NB4 (cell line): ENCODE measurements at regions not wholly inside any gene's neighbourhood (a gene's known extent, or its start where the extent isn't known, plus 50 kb on each side); places are given as distances from the start of the nearest gene placed in this dataset.

Experiments used
- DNase-seq: peaks from one replicate; pipeline ENCODE4 v3.0.0; 2010; ENCODE audit warnings: low read depth
- H3K4me3 ChIP-seq: one replicate; pipeline ENCODE4 v1.5.1; 2011; ENCODE audit warnings: mild to moderate bottlenecking, low read depth, low read length, moderate library complexity
- CTCF ChIP-seq: IDR thresholded peaks from one replicate; pipeline ENCODE4 v1.5.1; 2012; ENCODE audit warnings: low read depth, low read length
- MAX ChIP-seq: IDR thresholded peaks from 2 replicates; pipeline ENCODE4 v1.6.1; 2011; ENCODE audit warnings: low read depth, low read length
- MYC ChIP-seq: IDR thresholded peaks from 2 replicates; pipeline ENCODE4 v1.6.1; 2011; ENCODE audit warnings: low read depth, low read length
- POLR2A ChIP-seq: IDR thresholded peaks from 2 replicates; pipeline ENCODE4 v1.6.1; 2011; ENCODE audit warnings: mild to moderate bottlenecking; ENCODE audit not compliant: insufficient read length; ENCODE audit errors: extremely low read depth

GRCh38 chr1:221227872-221228337, 348.7 kb downstream of the HLX start:
- no peak for DNase-seq
- TF ChIP-seq POLR2A (no peak), MYC (no peak), MAX (no peak), CTCF (no peak)
- H3K4me3 ChIP-seq: no peak overlapping the region

- no peak for TF ChIP-seq MAX
- TF ChIP-seq MYC: no peak
- TF ChIP-seq POLR2A: no peak
- TF ChIP-seq CTCF: no peak
- no peak for DNase-seq
- H3K4me3 ChIP-seq: no peak overlapping the region
Observed at GRCh38 chr1:221228594-221228993, 349.4 kb downstream of the HLX start.

GRCh38 chr1:221230605-221231004, 351.4 kb downstream of the HLX start:
- no peak for DNase-seq
- TF ChIP-seq MYC: no peak
- no peak for TF ChIP-seq CTCF
- no peak for TF ChIP-seq POLR2A
- no peak for TF ChIP-seq MAX
- no peak overlapping the region for H3K4me3 ChIP-seq

DNA sequence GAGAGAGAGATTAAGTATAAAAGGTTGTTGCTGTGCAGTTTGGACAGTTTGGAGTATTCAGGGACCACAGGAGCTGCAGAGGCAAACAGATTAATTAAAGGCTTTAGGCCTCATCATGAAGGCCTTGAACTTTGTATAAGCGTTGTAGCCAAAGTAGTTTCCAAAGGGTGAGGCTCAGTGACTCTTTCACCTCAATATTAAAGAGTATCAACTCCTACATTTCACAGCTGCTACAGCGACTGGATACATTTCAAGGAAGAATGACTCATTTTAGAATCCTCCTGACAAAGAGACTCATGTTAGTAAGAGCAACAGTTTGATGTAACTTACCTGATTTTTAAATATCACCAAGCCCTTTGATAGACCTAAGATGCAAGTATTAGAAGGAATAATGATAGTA, 355.5 kb downstream of the HLX start:
- no peak for DNase-seq
- TF ChIP-seq MYC (no peak), POLR2A (no peak), CTCF (no peak), MAX (no peak)
- H3K4me3 ChIP-seq: no peak overlapping the region

DNA sequence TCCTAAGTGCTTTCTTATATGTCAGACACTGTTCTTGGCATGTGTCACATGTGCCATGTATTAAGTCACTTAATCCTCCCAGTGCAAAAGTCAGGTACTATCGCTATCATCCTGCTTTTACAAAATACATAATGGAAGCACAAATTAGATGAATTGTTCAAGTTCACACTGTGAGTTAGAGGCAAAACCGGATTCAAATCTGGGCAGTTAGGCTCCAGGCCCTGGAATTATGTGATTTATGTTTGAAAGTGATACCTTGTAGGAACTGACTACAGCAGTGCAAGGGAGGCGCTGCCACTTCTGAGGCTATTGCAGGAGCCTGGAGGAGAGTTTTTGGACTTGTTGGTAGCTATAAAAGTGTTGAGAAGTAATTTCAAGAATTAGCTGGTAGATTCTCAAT, 358.3 kb downstream of the HLX start:
- no peak for DNase-seq
- no peak overlapping the region for H3K4me3 ChIP-seq
- TF ChIP-seq POLR2A: no peak
- TF ChIP-seq MAX: no peak
- no peak for TF ChIP-seq CTCF
- no peak for TF ChIP-seq MYC

DNA sequence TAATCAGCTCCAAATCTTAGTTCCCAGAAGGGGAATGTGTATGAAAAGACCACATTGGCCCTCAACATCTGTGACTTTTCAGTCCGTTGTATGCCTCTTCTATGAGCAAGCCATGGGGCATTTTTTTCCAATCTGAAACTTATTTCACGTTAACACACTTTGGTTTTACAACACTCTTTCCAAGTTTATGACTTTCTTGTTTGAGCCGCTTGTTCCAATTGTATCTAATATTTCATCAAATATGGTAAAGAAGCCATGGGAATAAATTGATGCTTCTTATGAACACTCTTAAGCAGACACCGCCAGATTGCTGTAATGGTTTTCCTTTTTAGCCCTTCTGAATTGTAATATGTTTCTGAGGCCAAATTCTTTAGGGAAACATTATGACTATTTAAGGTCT, 359.9 kb downstream of the HLX start:
- no peak overlapping the region for H3K4me3 ChIP-seq
- DNase-seq: no peak
- TF ChIP-seq MYC: no peak
- TF ChIP-seq CTCF: no peak
- no peak for TF ChIP-seq POLR2A
- no peak for TF ChIP-seq MAX
